Jurkat, Clone E6-1 (cell line): ENCODE measurements at regions not wholly inside any gene's neighbourhood (a gene's known extent, or its start where the extent isn't known, plus 50 kb on each side); places are given as distances from the start of the nearest gene placed in this dataset.
"Not testable (repeated sequence)": the region's sequence is repeated elsewhere in the genome, so short reads cannot be mapped to it uniquely, and the experiment has no call there.

Experiments
- DNase-seq: peaks from one replicate; pipeline ENCODE4 v3.0.0-alpha.2; 2011; ENCODE audit warnings: low read depth, low spot score
- H3K4me3 ChIP-seq: 2 replicates; pipeline ENCODE4 v1.5.1; 2011; ENCODE audit warnings: mild to moderate bottlenecking, low read length, control low read depth, moderate library complexity

- not testable (repeated sequence) for DNase-seq, H3K4me3 ChIP-seq
Measured at GRCh38 chr4:112838015-112838414, 201.1 kb downstream of the LARP7 start.

GRCh38 chr4:112840061-112840460 lies 203.1 kb downstream of the LARP7 start:
- no peak overlapping the region for H3K4me3 ChIP-seq
- no peak for DNase-seq

GRCh38 chr4:112840619-112841018 lies 203.7 kb downstream of the LARP7 start:
- no peak overlapping the region for H3K4me3 ChIP-seq
- no peak for DNase-seq

GRCh38 chr4:112842513-112842912 lies 205.6 kb downstream of the LARP7 start:
- DNase-seq: no peak
- no peak overlapping the region for H3K4me3 ChIP-seq

- no peak overlapping the region for H3K4me3 ChIP-seq
- DNase-seq: no peak
Measured at GRCh38 chr4:112845386-112845785, 204.1 kb upstream of the ANK2 start.

- H3K4me3 ChIP-seq: no peak overlapping the region
- DNase-seq: no peak
Measured at GRCh38 chr4:112847045-112847444, 202.4 kb upstream of the ANK2 start.

GRCh38 chr4:112847781-112848180 lies 201.7 kb upstream of the ANK2 start:
- no peak overlapping the region for H3K4me3 ChIP-seq
- no peak for DNase-seq

- DNase-seq: no peak
- H3K4me3 ChIP-seq: no peak overlapping the region
Measured at GRCh38 chr4:112848911-112849310, 200.5 kb upstream of the ANK2 start.

GRCh38 chr4:112852601-112853000 lies 196.9 kb upstream of the ANK2 start:
- no peak for DNase-seq

GRCh38 chr4:112853662-112854256 lies 195.7 kb upstream of the ANK2 start:
- DNase-seq: no peak

More at GRCh38 chr4:112852601-112853000, 196.9 kb upstream of the ANK2 start:
- no peak overlapping the region for H3K4me3 ChIP-seq

GRCh38 chr4:112854420-112854819 lies 195.0 kb upstream of the ANK2 start:
- DNase-seq: no peak
- H3K4me3 ChIP-seq: no peak overlapping the region

More at GRCh38 chr4:112853662-112854256, 195.7 kb upstream of the ANK2 start:
- H3K4me3 ChIP-seq: no peak overlapping the region

- DNase-seq: no peak
- no peak overlapping the region for H3K4me3 ChIP-seq
Measured at GRCh38 chr4:112855058-112855457, 194.4 kb upstream of the ANK2 start.

GRCh38 chr4:112857461-112857860 lies 192.0 kb upstream of the ANK2 start:
- DNase-seq: no peak
- no peak overlapping the region for H3K4me3 ChIP-seq

GRCh38 chr4:112858751-112859150 lies 190.7 kb upstream of the ANK2 start:
- H3K4me3 ChIP-seq: no peak overlapping the region
- no peak for DNase-seq

GRCh38 chr4:112859456-112860184 lies 189.8 kb upstream of the ANK2 start:
- no peak overlapping the region for H3K4me3 ChIP-seq
- no peak for DNase-seq

- no peak overlapping the region for H3K4me3 ChIP-seq
- DNase-seq: no peak
Measured at GRCh38 chr4:112860830-112861690, 188.4 kb upstream of the ANK2 start.

- no peak for DNase-seq
- H3K4me3 ChIP-seq: no peak overlapping the region
Measured at GRCh38 chr4:112861691-112862674, 187.5 kb upstream of the ANK2 start.

- H3K4me3 ChIP-seq: no peak overlapping the region
- DNase-seq: no peak
Measured at GRCh38 chr4:112865443-112865842, 184.0 kb upstream of the ANK2 start.

GRCh38 chr4:112876316-112876715 lies 173.1 kb upstream of the ANK2 start:
- DNase-seq: no peak
- no peak overlapping the region for H3K4me3 ChIP-seq
